NT2/D1 (cell line): ENCODE measurements at regions not wholly inside any gene's neighbourhood (a gene's known extent, or its start where the extent isn't known, plus 50 kb on each side); places are given as distances from the start of the nearest gene placed in this dataset.
"Not testable (repeated sequence)": the region's sequence is repeated elsewhere in the genome, so short reads cannot be mapped to it uniquely, and the experiment has no call there.

Experiments
- DNase-seq: peaks from one replicate; pipeline ENCODE4 v3.0.0-alpha.2; 2011; ENCODE audit warnings: low read depth, low spot score
- H3K27me3 ChIP-seq: 2 replicates; pipeline ENCODE4 v1.6.0; 2011; ENCODE audit warnings: mild to moderate bottlenecking; ENCODE audit not compliant: insufficient read length, insufficient read depth
- H3K36me3 ChIP-seq: 2 replicates; pipeline ENCODE4 v1.6.1; 2011; ENCODE audit warnings: mild to moderate bottlenecking, low read length, mixed read lengths; ENCODE audit not compliant: insufficient read depth, insufficient read length
- H3K4me1 ChIP-seq: 2 replicates; pipeline ENCODE4 v1.5.1; 2011; ENCODE audit not compliant: insufficient read depth, insufficient read length
- H3K4me3 ChIP-seq: 2 replicates; pipeline ENCODE4 v1.5.1; 2011; ENCODE audit warnings: low read depth; ENCODE audit not compliant: insufficient read length
- H3K9ac ChIP-seq: 2 replicates; pipeline ENCODE4 v1.6.0; 2011; ENCODE audit warnings: low read depth; ENCODE audit not compliant: insufficient read length
- H3K9me3 ChIP-seq: 2 replicates; pipeline ENCODE4 v1.5.1; 2011; ENCODE audit warnings: mild to moderate bottlenecking, low read length; ENCODE audit not compliant: insufficient read depth
- SUZ12 ChIP-seq: IDR thresholded peaks from 2 replicates; pipeline ENCODE4 v1.6.1; 2011; ENCODE audit not compliant: insufficient read length, insufficient read depth; ENCODE audit errors: extremely low read depth
- YY1 ChIP-seq: IDR thresholded peaks from 2 replicates; pipeline ENCODE4 v1.6.1; 2011; ENCODE audit not compliant: insufficient read length, insufficient read depth
- ZNF274 ChIP-seq: IDR thresholded peaks from 2 replicates; pipeline ENCODE4 v1.6.1; 2011; ENCODE audit warnings: mild to moderate bottlenecking, low read depth, low read length

GRCh38 chr11:69221086-69221485, 65.4 kb downstream of the SMIM38 start:
- Histone ChIP-seq H3K9me3 (no peaks in the 10 kb centered on the region), H3K9ac (no peak overlapping the region), H3K36me3 (no peaks in the 10 kb centered on the region), H3K4me1 (no peaks in the 10 kb centered on the region), H3K27me3 (no peaks in the 10 kb centered on the region), H3K4me3 (no peak overlapping the region)
- DNase-seq: no peak
- TF ChIP-seq ZNF274: no peak
- TF ChIP-seq YY1: no peak
- TF ChIP-seq SUZ12: no peak

GRCh38 chr11:69221636-69222035, 65.9 kb downstream of the SMIM38 start:
- not testable (repeated sequence) for H3K4me3 ChIP-seq, H3K9ac ChIP-seq, DNase-seq, H3K27me3 ChIP-seq, H3K36me3 ChIP-seq, H3K9me3 ChIP-seq, H3K4me1 ChIP-seq

- no peaks in the 10 kb centered on the region for H3K27me3 ChIP-seq
- TF ChIP-seq YY1 (no peak), ZNF274 (no peak), SUZ12 (no peak)
- no peaks in the 10 kb centered on the region for H3K9me3 ChIP-seq
- H3K36me3 ChIP-seq: no peaks in the 10 kb centered on the region
- DNase-seq: no peak
- H3K4me1 ChIP-seq: no peaks in the 10 kb centered on the region
- H3K4me3 ChIP-seq: no peak overlapping the region
- no peak overlapping the region for H3K9ac ChIP-seq
Observed at GRCh38 chr11:69227271-69227670, 66.7 kb upstream of the MYEOV start.

GRCh38 chr11:69229511-69229910, 64.4 kb upstream of the MYEOV start:
- no peak for DNase-seq
- no peaks in the 10 kb centered on the region for H3K4me1 ChIP-seq
- H3K9me3 ChIP-seq: no peaks in the 10 kb centered on the region
- TF ChIP-seq SUZ12 (no peak), ZNF274 (no peak), YY1 (no peak)
- no peaks in the 10 kb centered on the region for H3K27me3 ChIP-seq
- H3K4me3 ChIP-seq: no peak overlapping the region
- H3K36me3 ChIP-seq: no peaks in the 10 kb centered on the region
- H3K9ac ChIP-seq: no peak overlapping the region

- Histone ChIP-seq H3K27me3 (no peaks in the 10 kb centered on the region), H3K9me3 (no peaks in the 10 kb centered on the region), H3K9ac (no peak overlapping the region), H3K36me3 (no peaks in the 10 kb centered on the region), H3K4me3 (no peak overlapping the region), H3K4me1 (no peaks in the 10 kb centered on the region)
- no peak for DNase-seq
- TF ChIP-seq SUZ12 (no peak), YY1 (no peak), ZNF274 (no peak)
Observed at GRCh38 chr11:69230856-69231425, 63.0 kb upstream of the MYEOV start.

DNA sequence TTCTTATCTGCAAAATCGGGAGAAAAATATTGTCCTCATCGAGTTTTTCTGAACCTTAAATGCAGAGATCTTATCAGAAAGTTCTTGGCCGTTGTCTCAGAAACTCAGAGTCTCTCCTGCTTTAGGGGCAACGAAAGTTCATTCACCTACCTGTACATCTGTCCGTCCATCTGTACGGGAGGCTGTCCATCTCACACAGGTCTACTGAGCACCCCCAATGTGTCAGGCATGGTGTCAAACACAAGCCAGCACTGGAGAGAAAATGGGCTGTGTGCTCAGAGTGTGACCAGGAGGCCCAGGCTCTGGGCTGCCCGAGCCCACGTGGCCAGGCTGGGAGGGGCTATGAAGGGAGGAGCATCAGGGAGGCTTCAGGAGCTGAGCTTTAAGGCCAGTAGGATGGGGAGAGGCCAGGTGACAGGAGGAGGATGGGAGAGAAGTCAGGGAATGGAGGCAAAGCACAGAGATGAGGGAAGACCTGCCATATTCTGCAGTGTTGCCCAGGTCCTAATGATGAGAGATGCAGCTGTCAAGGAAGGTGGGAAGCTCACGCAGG, 62.4 kb upstream of the MYEOV start:
- no peak for DNase-seq
- H3K9me3 ChIP-seq: no peaks in the 10 kb centered on the region
- no peak for TF ChIP-seq SUZ12
- no peak for TF ChIP-seq ZNF274
- TF ChIP-seq YY1: no peak
- H3K27me3 ChIP-seq: no peaks in the 10 kb centered on the region
- H3K9ac ChIP-seq: no peak overlapping the region
- no peaks in the 10 kb centered on the region for H3K4me1 ChIP-seq
- no peak overlapping the region for H3K4me3 ChIP-seq
- H3K36me3 ChIP-seq: no peaks in the 10 kb centered on the region

GRCh38 chr11:69232821-69233743, 60.9 kb upstream of the MYEOV start:
- Histone ChIP-seq H3K27me3 (no peaks in the 10 kb centered on the region), H3K4me3 (no peak overlapping the region), H3K9me3 (no peaks in the 10 kb centered on the region), H3K36me3 (no peaks in the 10 kb centered on the region), H3K4me1 (no peaks in the 10 kb centered on the region), H3K9ac (no peak overlapping the region)
- TF ChIP-seq YY1: no peak
- TF ChIP-seq SUZ12: no peak
- TF ChIP-seq ZNF274: no peak
- no peak for DNase-seq
